ENCODE measurements at regions not wholly inside any gene's neighbourhood (a gene's known extent, or its start where the extent isn't known, plus 50 kb on each side); places are given as distances from the start of the nearest gene placed in this dataset.

GRCh38 chr11:122033631-122034030, 82.4 kb downstream of the BLID start:
- TF ChIP-seq EZH2 (IDR thresholded peaks at IDR 0.05) (no peak), POLR2AphosphoS5 (IDR thresholded peaks at IDR 0.05; ENCODE audit: borderline replicate concordance, low read depth, low read length) (no peak), FOXP2 (optimal IDR thresholded peaks at IDR 0.05; ENCODE audit: control extremely low read depth, extremely low read length, insufficient read depth) (no peak)

All from SK-N-MC (cell line).